DOHH2 (cell line): ENCODE measurements at regions not wholly inside any gene's neighbourhood (a gene's known extent, or its start where the extent isn't known, plus 50 kb on each side); places are given as distances from the start of the nearest gene placed in this dataset.

ENCODE experiments used
- H3F3A ChIP-seq: fragments of 200-600 bp; sonication (generic), shearing (Covaris generic); 2 replicates; pipeline ENCODE4 v1.6.0; 2016; ENCODE audit warnings: antibody characterized with exemption, mild to moderate bottlenecking; ENCODE audit not compliant: control insufficient read depth, insufficient read depth
- H3K27ac ChIP-seq: fragments of 200-600 bp; sonication (generic); 2 replicates; pipeline ENCODE4 v1.5.1; 2014; ENCODE audit warnings: low read depth, mild to moderate bottlenecking, low read length, moderate library complexity
- H3K27me3 ChIP-seq: fragments of 200-600 bp; sonication (generic); 2 replicates; pipeline ENCODE4 v1.6.1; 2014; ENCODE audit warnings: mild to moderate bottlenecking, low read length, mixed read lengths; ENCODE audit not compliant: control insufficient read depth
- H3K36me3 ChIP-seq: fragments of 200-600 bp; sonication (generic); 2 replicates; pipeline ENCODE4 v1.6.1; 2014; ENCODE audit warnings: mild to moderate bottlenecking, low read length, moderate library complexity, mixed read lengths; ENCODE audit not compliant: control insufficient read depth
- H3K4me1 ChIP-seq: fragments of 200-600 bp; sonication (generic); 2 replicates; pipeline ENCODE4 v1.6.1; 2014; ENCODE audit warnings: mild to moderate bottlenecking, low read length, mixed read lengths; ENCODE audit not compliant: control insufficient read depth
- H3K4me2 ChIP-seq: fragments of 200-600 bp; sonication (generic); 2 replicates; pipeline ENCODE4 v1.6.0; 2014; ENCODE audit warnings: mild to moderate bottlenecking, low read length, moderate library complexity
- H3K4me3 ChIP-seq: fragments of 200-600 bp; sonication (generic); 2 replicates; pipeline ENCODE4 v1.5.1; 2014; ENCODE audit warnings: mild to moderate bottlenecking, low read length, mixed read lengths
- H3K79me2 ChIP-seq: fragments of 200-600 bp; sonication (generic); 2 replicates; pipeline ENCODE4 v1.6.1; 2014; ENCODE audit warnings: mild to moderate bottlenecking, low read length, mixed read lengths; ENCODE audit not compliant: control insufficient read depth
- H3K9me2 ChIP-seq: fragments of 200-600 bp; sonication (generic); replicated peaks from 2 replicates; pipeline ENCODE4 v1.6.1; 2014; ENCODE audit warnings: mild to moderate bottlenecking, low read length, mixed read lengths; ENCODE audit not compliant: control insufficient read depth
- H3K9me3 ChIP-seq: fragments of 200-600 bp; sonication (generic); 2 replicates; pipeline ENCODE4 v1.6.1; 2014; ENCODE audit warnings: antibody characterized with exemption, low read length, mixed read lengths; ENCODE audit not compliant: control insufficient read depth, insufficient read depth
- H4K20me1 ChIP-seq: fragments of 200-600 bp; sonication (generic); 2 replicates; pipeline ENCODE4 v1.6.0; 2014; ENCODE audit warnings: low read depth, mild to moderate bottlenecking, antibody characterized with exemption, low read length, moderate library complexity; ENCODE audit not compliant: control insufficient read depth, insufficient read depth
- EZH2phosphoT487 ChIP-seq: fragments of 200-600 bp; sonication (generic); IDR thresholded peaks from 2 replicates; pipeline ENCODE4 v1.6.1; 2017; ENCODE audit warnings: borderline replicate concordance, mild to moderate bottlenecking, antibody characterized with exemption, low read length, moderate library complexity, mixed read lengths
- TF ChIP-seq, protein P1 (sequence below): fragments of 200-600 bp; sonication (generic); IDR thresholded peaks from one replicate; pipeline ENCODE4 v1.5.1; 2014; ENCODE audit warnings: antibody characterized with exemption, mild to moderate bottlenecking, low read depth, low read length; ENCODE audit not compliant: poor library complexity, severe bottlenecking

DNA sequence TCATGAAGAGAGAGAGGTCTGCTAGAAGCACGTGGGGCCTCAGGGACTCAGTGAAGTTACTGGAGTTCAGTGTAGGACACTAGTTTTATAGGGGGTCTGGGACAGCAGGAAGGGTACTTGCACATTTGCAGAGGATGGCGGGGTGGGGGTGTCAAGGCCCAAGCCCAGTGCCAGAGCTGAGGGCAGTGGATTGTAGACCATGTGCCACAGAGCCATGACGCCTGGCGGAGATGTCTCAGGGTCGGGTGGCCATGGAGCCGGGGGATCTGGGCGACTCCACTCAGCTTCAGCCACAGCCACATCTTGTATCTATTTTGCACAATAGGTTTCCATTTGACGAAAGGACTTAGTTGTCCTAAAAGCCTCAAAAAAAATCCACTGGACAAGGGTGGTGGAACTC, 50.4 kb upstream of the RGMA start:
- H3K9me3 ChIP-seq: no peaks in the 10 kb centered on the region
- no peaks in the 10 kb centered on the region for H3K79me2 ChIP-seq
- H3K4me1 ChIP-seq: no peaks in the 10 kb centered on the region
- no peaks in the 10 kb centered on the region for H3K9me2 ChIP-seq
- no peaks in the 10 kb centered on the region for H3K27me3 ChIP-seq
- no peak for TF ChIP-seq EZH2phosphoT487
- TF ChIP-seq, protein P1, sequence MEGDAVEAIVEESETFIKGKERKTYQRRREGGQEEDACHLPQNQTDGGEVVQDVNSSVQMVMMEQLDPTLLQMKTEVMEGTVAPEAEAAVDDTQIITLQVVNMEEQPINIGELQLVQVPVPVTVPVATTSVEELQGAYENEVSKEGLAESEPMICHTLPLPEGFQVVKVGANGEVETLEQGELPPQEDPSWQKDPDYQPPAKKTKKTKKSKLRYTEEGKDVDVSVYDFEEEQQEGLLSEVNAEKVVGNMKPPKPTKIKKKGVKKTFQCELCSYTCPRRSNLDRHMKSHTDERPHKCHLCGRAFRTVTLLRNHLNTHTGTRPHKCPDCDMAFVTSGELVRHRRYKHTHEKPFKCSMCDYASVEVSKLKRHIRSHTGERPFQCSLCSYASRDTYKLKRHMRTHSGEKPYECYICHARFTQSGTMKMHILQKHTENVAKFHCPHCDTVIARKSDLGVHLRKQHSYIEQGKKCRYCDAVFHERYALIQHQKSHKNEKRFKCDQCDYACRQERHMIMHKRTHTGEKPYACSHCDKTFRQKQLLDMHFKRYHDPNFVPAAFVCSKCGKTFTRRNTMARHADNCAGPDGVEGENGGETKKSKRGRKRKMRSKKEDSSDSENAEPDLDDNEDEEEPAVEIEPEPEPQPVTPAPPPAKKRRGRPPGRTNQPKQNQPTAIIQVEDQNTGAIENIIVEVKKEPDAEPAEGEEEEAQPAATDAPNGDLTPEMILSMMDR: no peak
- H3K4me2 ChIP-seq: no peak overlapping the region
- H3F3A ChIP-seq: no peaks in the 10 kb centered on the region
- no peaks in the 10 kb centered on the region for H3K36me3 ChIP-seq
- H4K20me1 ChIP-seq: no peaks in the 10 kb centered on the region
- H3K4me3 ChIP-seq: no peak overlapping the region
- no peak overlapping the region for H3K27ac ChIP-seq

- Histone ChIP-seq H3K36me3 (no peaks in the 10 kb centered on the region), H3K27me3 (no peaks in the 10 kb centered on the region), H3F3A (no peaks in the 10 kb centered on the region), H3K4me2 (no peak overlapping the region), H3K27ac (no peak overlapping the region), H3K9me3 (no peaks in the 10 kb centered on the region), H3K79me2 (no peaks in the 10 kb centered on the region), H3K9me2 (no peaks in the 10 kb centered on the region), H3K4me3 (no peak overlapping the region), H4K20me1 (no peaks in the 10 kb centered on the region), H3K4me1 (no peaks in the 10 kb centered on the region)
- TF ChIP-seq, protein P1: no peak
- TF ChIP-seq EZH2phosphoT487: no peak
These were observed 49.8 kb upstream of the RGMA start for GRCh38 chr15:93138681-93139250.
